Islet precursor cell (in vitro differentiated cells): ENCODE measurements at regions not wholly inside any gene's neighbourhood (a gene's known extent, or its start where the extent isn't known, plus 50 kb on each side); places are given as distances from the start of the nearest gene placed in this dataset.
"Not testable (repeated sequence)": the region's sequence is repeated elsewhere in the genome, so short reads cannot be mapped to it uniquely, and the experiment has no call there.

ENCODE experiments used
- DNase-seq: peaks from one replicate; pipeline ENCODE4 v3.0.0-alpha.2; 2018

- DNase-seq, result not testable (repeated sequence)
These were observed 59.0 kb upstream of the NUTM2F start for GRCh38 chr9:94387338-94388010.

- not testable (repeated sequence) for DNase-seq
These were observed 59.6 kb upstream of the NUTM2F start for GRCh38 chr9:94388011-94388406.

GRCh38 chr9:94390425-94391098, 62.1 kb upstream of the NUTM2F start:
- not testable (repeated sequence) for DNase-seq

- not testable (repeated sequence) for DNase-seq
These were observed 64.7 kb upstream of the NUTM2F start for GRCh38 chr9:94392971-94393624.

GRCh38 chr9:94397766-94398379, 69.4 kb upstream of the NUTM2F start:
- not testable (repeated sequence) for DNase-seq

GRCh38 chr9:94400461-94400860, 72.0 kb upstream of the NUTM2F start:
- not testable (repeated sequence) for DNase-seq

- DNase-seq, result not testable (repeated sequence)
These were observed 74.4 kb upstream of the NUTM2F start for GRCh38 chr9:94402795-94403194.

GRCh38 chr9:94403571-94403970, 75.1 kb upstream of the NUTM2F start:
- DNase-seq, result not testable (repeated sequence)

GRCh38 chr9:94413665-94414064, 85.2 kb upstream of the NUTM2F start:
- not testable (repeated sequence) for DNase-seq

GRCh38 chr9:94415111-94415510, 86.7 kb upstream of the NUTM2F start:
- not testable (repeated sequence) for DNase-seq

- peak; percentile 50 for DNase-seq
These were observed 91.7 kb upstream of the NUTM2F start for GRCh38 chr9:94420098-94420497.

GRCh38 chr9:94421951-94422350, 93.5 kb upstream of the NUTM2F start:
- peak; percentile 56 for DNase-seq

- DNase-seq, result not testable (repeated sequence)
These were observed 96.9 kb upstream of the NUTM2F start for GRCh38 chr9:94425312-94425711.

GRCh38 chr9:94437128-94437527, 108.7 kb upstream of the NUTM2F start:
- not testable (repeated sequence) for DNase-seq

- not testable (repeated sequence) for DNase-seq
These were observed 109.9 kb upstream of the NUTM2F start for GRCh38 chr9:94438336-94438735.

- DNase-seq, result not testable (repeated sequence)
These were observed 112.7 kb upstream of the NUTM2F start for GRCh38 chr9:94441146-94441545.

GRCh38 chr9:94441796-94442195, 113.1 kb upstream of the PCAT7 start:
- no peak for DNase-seq

GRCh38 chr9:94443032-94443722, 111.7 kb upstream of the PCAT7 start:
- no peak for DNase-seq

GRCh38 chr9:94445863-94446262, 109.0 kb upstream of the PCAT7 start:
- DNase-seq, result no peak

GRCh38 chr9:94449486-94449885, 105.4 kb upstream of the PCAT7 start:
- DNase-seq, result no peak

GRCh38 chr9:94464790-94465189, 90.1 kb upstream of the PCAT7 start:
- DNase-seq, result no peak

- DNase-seq, result not testable (repeated sequence)
These were observed 82.8 kb upstream of the PCAT7 start for GRCh38 chr9:94472063-94472462.
